ENCODE measurements at regions not wholly inside any gene's neighbourhood (a gene's known extent, or its start where the extent isn't known, plus 50 kb on each side); places are given as distances from the start of the nearest gene placed in this dataset.

DNA sequence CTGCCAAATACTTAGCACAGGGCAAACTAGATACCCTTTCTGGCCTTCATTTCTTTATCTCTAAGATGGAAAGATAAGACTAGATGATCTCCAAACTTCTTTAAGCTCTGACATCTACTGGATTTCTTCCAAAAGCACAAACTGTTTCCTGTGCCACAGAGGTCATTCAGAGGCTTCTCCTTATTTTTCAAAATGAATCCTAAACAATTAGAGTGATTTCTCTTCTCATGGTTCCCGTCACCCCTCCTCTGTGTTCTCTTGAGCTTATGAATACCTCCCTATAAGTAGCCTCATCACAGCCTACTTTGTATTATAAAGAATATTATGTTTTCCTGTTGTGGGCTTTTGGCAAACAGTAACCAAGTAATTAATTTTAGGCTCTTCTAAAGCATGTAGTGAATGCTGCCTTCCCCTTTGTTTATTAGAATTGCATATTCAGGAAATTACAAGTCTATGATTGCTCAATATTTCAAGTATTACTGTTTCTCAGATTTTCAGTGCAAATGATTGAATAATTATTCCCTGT is 179.5 kb downstream of the REEP3 start:
- ChIA-PET CTCF (no interaction called here), POLR2A (no interaction called here)
- no peaks in the 10 kb centered on the region for H3K27me3 ChIP-seq (ENCODE audit: insufficient read depth, low read length, poor library complexity, severe bottlenecking)
- H3K27ac Mint-ChIP-seq = no peak overlapping the region
- no peak overlapping the region for H3K4me3 ChIP-seq (ENCODE audit: low read length)
- no peaks in the 10 kb centered on the region for H3K36me3 Mint-ChIP-seq
- H3K36me3 ChIP-seq (ENCODE audit: insufficient read depth, low read length) = no peaks in the 10 kb centered on the region
- H3K9me3 Mint-ChIP-seq = no peaks in the 10 kb centered on the region
- H3K4me3 Mint-ChIP-seq = no peak overlapping the region
- no peaks in the 10 kb centered on the region for H3K4me1 Mint-ChIP-seq
- no peak for DNase-seq
- H3K4me1 ChIP-seq (ENCODE audit: insufficient read depth, low read length) = no peaks in the 10 kb centered on the region
- peaks cover 0 to 2% of the 10 kb centered on the region in 2 donors for H3K27me3 Mint-ChIP-seq
- H3K9me3 ChIP-seq (ENCODE audit: low read length) = no peaks in the 10 kb centered on the region
- no peak overlapping the region for H3K27ac ChIP-seq (ENCODE audit: low read depth, low read length)

DNA sequence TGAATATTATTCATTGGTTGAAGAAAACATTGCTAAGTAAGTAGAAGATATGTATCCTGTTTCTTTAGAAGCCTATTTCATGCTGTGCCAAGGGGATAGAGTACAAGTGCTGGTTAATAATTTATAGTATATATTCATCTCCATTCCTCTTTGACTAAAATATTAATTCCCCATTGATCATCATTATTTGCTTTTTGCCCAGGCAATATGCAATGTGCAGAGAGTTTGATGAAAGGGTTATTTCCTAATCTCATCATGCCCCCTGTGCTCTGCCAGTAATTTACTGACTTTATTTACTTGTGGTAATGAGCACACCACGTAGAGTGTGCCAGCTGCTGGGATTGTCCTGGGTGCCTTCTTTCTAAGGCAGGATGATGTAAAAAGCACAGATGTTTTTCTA is 180.9 kb downstream of the REEP3 start:
- H3K4me3 ChIP-seq (ENCODE audit: low read length) = no peak overlapping the region
- no peak for DNase-seq
- H3K4me3 Mint-ChIP-seq = no peak overlapping the region
- no peaks in the 10 kb centered on the region for H3K36me3 ChIP-seq (ENCODE audit: insufficient read depth, low read length)
- no peak overlapping the region for H3K27ac Mint-ChIP-seq
- H3K36me3 Mint-ChIP-seq = no peaks in the 10 kb centered on the region
- no peak overlapping the region for H3K27ac ChIP-seq (ENCODE audit: low read depth, low read length)
- peaks cover 0 to under 1% (median 0%) of the 10 kb centered on the region in 3 donors for H3K4me1 Mint-ChIP-seq
- ChIA-PET CTCF (no interaction called here), POLR2A (no interaction called here)
- H3K27me3 ChIP-seq (ENCODE audit: insufficient read depth, low read length, poor library complexity, severe bottlenecking) = no peaks in the 10 kb centered on the region
- H3K9me3 ChIP-seq (ENCODE audit: low read length) = no peaks in the 10 kb centered on the region
- H3K27me3 Mint-ChIP-seq = peaks cover 0 to 2% of the 10 kb centered on the region in 2 donors
- H3K9me3 Mint-ChIP-seq = no peaks in the 10 kb centered on the region
- no peaks in the 10 kb centered on the region for H3K4me1 ChIP-seq (ENCODE audit: insufficient read depth, low read length)

DNA sequence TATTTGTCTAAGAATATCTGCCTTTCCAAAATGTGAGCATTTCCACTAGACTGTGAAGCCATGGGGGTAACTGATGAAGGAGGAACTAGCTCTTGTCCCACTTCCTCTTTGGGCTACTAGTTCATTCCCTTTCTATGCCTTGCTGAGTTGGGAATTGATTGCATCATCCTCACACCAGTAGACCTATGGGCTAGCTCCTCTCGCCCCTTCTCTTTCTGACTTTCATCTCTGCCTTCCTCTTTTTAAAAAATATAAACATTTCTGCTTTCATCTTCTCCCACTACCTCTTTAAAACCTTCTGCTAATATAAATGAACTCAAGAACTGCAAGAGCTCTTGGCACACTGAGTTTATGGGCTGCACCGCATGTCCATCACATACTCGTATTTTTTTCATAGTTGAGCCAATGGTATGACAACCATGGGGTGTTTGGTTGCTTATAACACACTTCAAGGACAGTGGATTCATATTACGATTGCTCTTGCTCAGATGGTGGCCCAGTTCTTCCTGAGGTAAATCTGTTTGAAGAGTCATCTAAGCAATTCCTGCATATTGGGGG is 182.0 kb downstream of the REEP3 start:
- peaks cover 0 to 2% of the 10 kb centered on the region in 2 donors for H3K27me3 Mint-ChIP-seq
- no peaks in the 10 kb centered on the region for H3K9me3 Mint-ChIP-seq
- Histone ChIP-seq H3K36me3 (ENCODE audit: insufficient read depth, low read length) (no peaks in the 10 kb centered on the region), H3K27ac (ENCODE audit: low read depth, low read length) (no peak overlapping the region), H3K4me3 (ENCODE audit: low read length) (no peak overlapping the region), H3K4me1 (ENCODE audit: insufficient read depth, low read length) (no peaks in the 10 kb centered on the region), H3K27me3 (ENCODE audit: insufficient read depth, low read length, poor library complexity, severe bottlenecking) (no peaks in the 10 kb centered on the region), H3K9me3 (ENCODE audit: low read length) (no peaks in the 10 kb centered on the region)
- H3K27ac Mint-ChIP-seq = no peak overlapping the region
- no peak for DNase-seq
- H3K4me1 Mint-ChIP-seq = peaks cover 0 to 5% (median 0%) of the 10 kb centered on the region in 3 donors
- CTCF ChIA-PET = interaction anchor here (1.1 kb wide), 1 partner anchor 17 kb away, joined by 3 read pairs; no protein-coding TSS in a partner anchor
- no peaks in the 10 kb centered on the region for H3K36me3 Mint-ChIP-seq
- POLR2A ChIA-PET = no interaction called here
- no peak overlapping the region for H3K4me3 Mint-ChIP-seq

DNA sequence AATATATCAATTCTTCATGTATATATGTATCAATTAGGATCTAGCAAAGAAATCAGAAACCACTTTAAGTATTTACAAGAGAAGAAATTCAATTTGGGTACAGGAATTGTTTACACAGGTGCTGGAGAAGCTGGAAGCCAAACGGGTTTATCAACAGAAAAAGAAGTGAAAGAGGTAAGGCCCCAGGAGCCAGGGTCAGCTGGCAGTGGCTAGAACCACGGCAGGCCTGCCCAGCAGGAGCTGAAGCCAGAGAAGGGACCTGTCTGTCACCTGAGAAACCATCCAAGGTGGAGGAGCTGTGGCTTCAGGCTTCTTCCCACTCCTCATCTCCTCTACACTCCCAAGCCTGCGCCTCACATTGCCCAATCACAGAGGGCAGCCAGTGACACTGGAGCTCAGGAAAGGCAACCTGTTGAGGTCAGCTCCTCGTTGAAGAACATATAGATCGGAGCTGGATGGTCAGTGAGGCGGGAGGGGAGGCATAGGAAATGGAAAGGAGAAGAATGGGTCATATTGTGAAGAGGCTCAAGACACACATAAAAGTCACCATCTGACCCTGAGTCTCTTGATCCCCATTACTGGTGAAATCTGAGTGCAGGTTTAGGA is 182.6 kb downstream of the REEP3 start:
- POLR2A ChIA-PET = no interaction called here
- H3K4me1 ChIP-seq (ENCODE audit: insufficient read depth, low read length) = no peaks in the 10 kb centered on the region

DNA sequence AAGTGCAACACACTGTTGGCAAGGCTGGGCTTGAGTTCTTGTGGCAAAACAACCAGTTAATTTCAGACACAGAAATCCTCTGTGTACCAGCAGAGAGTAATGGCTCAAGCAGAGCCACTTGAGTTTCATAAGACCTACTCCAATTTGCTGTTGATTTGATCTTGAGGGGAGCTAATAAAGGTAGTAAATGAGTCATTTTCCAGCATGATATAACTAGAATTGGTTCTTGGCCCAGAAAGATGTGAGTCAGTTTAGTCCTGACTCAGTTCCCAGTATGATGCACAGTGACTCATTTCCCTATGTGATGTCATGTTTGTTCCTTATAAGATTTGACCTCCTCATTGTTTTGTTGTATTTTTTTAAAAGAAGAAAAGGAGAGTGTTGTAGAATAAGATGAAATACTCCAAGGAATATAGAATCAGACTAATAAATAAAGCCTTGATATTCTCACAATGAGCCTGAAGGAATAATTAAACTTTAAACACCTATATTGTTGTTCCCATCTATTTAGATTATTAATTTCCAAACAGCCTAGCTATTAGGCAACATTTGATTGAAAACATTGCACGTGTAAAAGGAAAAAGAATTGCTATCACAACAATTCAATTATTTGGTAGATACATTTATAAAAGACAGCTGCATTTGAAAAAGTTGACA is 186.2 kb downstream of the REEP3 start:
- no peak for DNase-seq
- Histone ChIP-seq H3K36me3 (ENCODE audit: insufficient read depth, low read length) (no peaks in the 10 kb centered on the region), H3K27me3 (ENCODE audit: insufficient read depth, low read length, poor library complexity, severe bottlenecking) (no peaks in the 10 kb centered on the region), H3K4me1 (ENCODE audit: insufficient read depth, low read length) (no peaks in the 10 kb centered on the region), H3K4me3 (ENCODE audit: low read length) (no peak overlapping the region), H3K9me3 (ENCODE audit: low read length) (no peaks in the 10 kb centered on the region), H3K27ac (ENCODE audit: low read depth, low read length) (no peak overlapping the region)
- ChIA-PET POLR2A (no interaction called here), CTCF (interaction anchor here (2.2 kb wide), 1 partner anchor 13 kb away, joined by 9 read pairs; no protein-coding TSS in a partner anchor)
- Mint-ChIP-seq H3K4me3 (no peak overlapping the region), H3K4me1 (peaks cover 0 to 5% (median 0%) of the 10 kb centered on the region in 3 donors), H3K36me3 (no peaks in the 10 kb centered on the region), H3K27ac (no peak overlapping the region), H3K9me3 (no peaks in the 10 kb centered on the region), H3K27me3 (peaks cover 0 to 2% of the 10 kb centered on the region in 2 donors)

More for the DNA sequence above, 182.6 kb downstream of the REEP3 start:
- H3K27ac Mint-ChIP-seq = no peak overlapping the region
- peaks cover 0 to 2% of the 10 kb centered on the region in 2 donors for H3K27me3 Mint-ChIP-seq
- H3K36me3 Mint-ChIP-seq = no peaks in the 10 kb centered on the region
- H3K4me3 Mint-ChIP-seq = no peak overlapping the region
- Histone ChIP-seq H3K4me3 (ENCODE audit: low read length) (no peak overlapping the region), H3K36me3 (ENCODE audit: insufficient read depth, low read length) (no peaks in the 10 kb centered on the region), H3K27ac (ENCODE audit: low read depth, low read length) (no peak overlapping the region), H3K27me3 (ENCODE audit: insufficient read depth, low read length, poor library complexity, severe bottlenecking) (no peaks in the 10 kb centered on the region), H3K9me3 (ENCODE audit: low read length) (no peaks in the 10 kb centered on the region)
- H3K4me1 Mint-ChIP-seq = peaks cover 0 to 5% (median 0%) of the 10 kb centered on the region in 3 donors
- CTCF ChIA-PET = interaction anchor here (1.0 kb wide), 1 partner anchor 16 kb away, joined by 5 read pairs; no protein-coding TSS in a partner anchor
- DNase-seq = no peak
- no peaks in the 10 kb centered on the region for H3K9me3 Mint-ChIP-seq

GRCh38 chr10:63708421-63708820 is 187.2 kb downstream of the REEP3 start:
- no peaks in the 10 kb centered on the region for H3K9me3 ChIP-seq (ENCODE audit: low read length)
- Mint-ChIP-seq H3K36me3 (no peaks in the 10 kb centered on the region), H3K27me3 (peaks cover 0 to 2% of the 10 kb centered on the region in 2 donors), H3K27ac (no peak overlapping the region), H3K4me3 (no peak overlapping the region), H3K4me1 (peaks cover 0 to 5% (median 0%) of the 10 kb centered on the region in 3 donors), H3K9me3 (no peaks in the 10 kb centered on the region)
- H3K27me3 ChIP-seq (ENCODE audit: insufficient read depth, low read length, poor library complexity, severe bottlenecking) = no peaks in the 10 kb centered on the region
- no peaks in the 10 kb centered on the region for H3K4me1 ChIP-seq (ENCODE audit: insufficient read depth, low read length)
- H3K36me3 ChIP-seq (ENCODE audit: insufficient read depth, low read length) = no peaks in the 10 kb centered on the region
- H3K27ac ChIP-seq (ENCODE audit: low read depth, low read length) = no peak overlapping the region
- ChIA-PET POLR2A (no interaction called here), CTCF (interaction anchor here (2.2 kb wide), 1 partner anchor 12 kb away, joined by 9 read pairs; no protein-coding TSS in a partner anchor)
- DNase-seq = no peak
- no peak overlapping the region for H3K4me3 ChIP-seq (ENCODE audit: low read length)

- DNase-seq = no peak
- no peaks in the 10 kb centered on the region for H3K4me1 ChIP-seq (ENCODE audit: insufficient read depth, low read length)
- POLR2A ChIA-PET = no interaction called here
- no peak overlapping the region for H3K4me3 ChIP-seq (ENCODE audit: low read length)
- H3K4me1 Mint-ChIP-seq = peaks cover 0 to 5% (median 0%) of the 10 kb centered on the region in 3 donors
- H3K4me3 Mint-ChIP-seq = no peak overlapping the region
- peaks cover 0 to 2% of the 10 kb centered on the region in 2 donors for H3K27me3 Mint-ChIP-seq
- H3K36me3 Mint-ChIP-seq = no peaks in the 10 kb centered on the region
- no peaks in the 10 kb centered on the region for H3K27me3 ChIP-seq (ENCODE audit: insufficient read depth, low read length, poor library complexity, severe bottlenecking)
- H3K36me3 ChIP-seq (ENCODE audit: insufficient read depth, low read length) = no peaks in the 10 kb centered on the region
- CTCF ChIA-PET = interaction anchor here (1.4 to 1.5 kb wide), 2 partner anchors 10 to 554 kb away, joined by 3 to 7 read pairs; no protein-coding TSS in a partner anchor
- no peaks in the 10 kb centered on the region for H3K9me3 ChIP-seq (ENCODE audit: low read length)
- H3K27ac Mint-ChIP-seq = no peak overlapping the region
- no peak overlapping the region for H3K27ac ChIP-seq (ENCODE audit: low read depth, low read length)
- H3K9me3 Mint-ChIP-seq = no peaks in the 10 kb centered on the region
These were observed 189.5 kb downstream of the REEP3 start for GRCh38 chr10:63710703-63711102.

DNA sequence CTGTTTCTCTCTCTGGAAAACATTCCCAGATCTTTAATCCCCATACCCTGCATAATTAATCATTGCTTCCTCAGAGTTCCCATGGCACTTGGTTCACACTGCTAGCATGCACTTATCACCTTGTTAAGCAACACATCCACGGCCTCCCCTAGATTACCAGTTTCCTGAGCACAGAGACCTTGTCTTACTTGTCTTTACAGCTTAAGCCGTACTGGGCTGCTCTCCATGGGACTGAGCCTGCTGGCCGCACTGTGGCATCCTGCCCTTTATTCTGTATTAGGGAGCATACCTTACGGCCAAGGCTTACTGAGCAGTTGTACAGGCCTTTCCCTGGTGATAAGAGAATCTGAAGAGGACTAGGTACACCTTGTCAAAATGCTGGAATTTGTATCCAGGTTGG is 190.2 kb downstream of the REEP3 start:
- Histone ChIP-seq H3K9me3 (ENCODE audit: low read length) (no peaks in the 10 kb centered on the region), H3K4me1 (ENCODE audit: insufficient read depth, low read length) (no peaks in the 10 kb centered on the region), H3K27me3 (ENCODE audit: insufficient read depth, low read length, poor library complexity, severe bottlenecking) (no peaks in the 10 kb centered on the region), H3K4me3 (ENCODE audit: low read length) (no peak overlapping the region), H3K27ac (ENCODE audit: low read depth, low read length) (no peak overlapping the region), H3K36me3 (ENCODE audit: insufficient read depth, low read length) (no peaks in the 10 kb centered on the region)
- Mint-ChIP-seq H3K9me3 (no peaks in the 10 kb centered on the region), H3K36me3 (no peaks in the 10 kb centered on the region), H3K4me3 (no peak overlapping the region), H3K27me3 (peaks cover 0 to 2% of the 10 kb centered on the region in 2 donors), H3K27ac (no peak overlapping the region), H3K4me1 (peaks cover 0 to 5% (median 0%) of the 10 kb centered on the region in 3 donors)
- CTCF ChIA-PET = interaction anchor here (1.4 to 1.5 kb wide), 2 partner anchors 9 to 554 kb away, joined by 3 to 7 read pairs; no protein-coding TSS in a partner anchor
- DNase-seq = no peak
- POLR2A ChIA-PET = no interaction called here

All from CD8-positive, alpha-beta memory T cell (primary cell).